ENCODE measurements at regions not wholly inside any gene's neighbourhood (a gene's known extent, or its start where the extent isn't known, plus 50 kb on each side); places are given as distances from the start of the nearest gene placed in this dataset.

GRCh38 chr6:33507261-33507660 is 52.9 kb downstream of the ZBTB9 start:
- TF ChIP-seq MAX (IDR thresholded peaks at IDR 0.05) (no peak), CTCF (IDR thresholded peaks at IDR 0.05 in 2 of 3, conservative IDR thresholded peaks at IDR 0.05 in 1 of 3; ENCODE audit: borderline replicate concordance in 1 of 3, insufficient read depth in 1 of 3, low read depth in 2 of 3, low read length in 2 of 3) (no peak)
